GM12874 (cell line): ENCODE measurements at regions not wholly inside any gene's neighbourhood (a gene's known extent, or its start where the extent isn't known, plus 50 kb on each side); places are given as distances from the start of the nearest gene placed in this dataset.

Source experiments
- TF ChIP-seq, protein P1 (sequence below): IDR thresholded peaks from 2 replicates; pipeline ENCODE4 v1.5.1; 2011; ENCODE audit warnings: low read depth, mild to moderate bottlenecking, control low read depth, low read length, moderate library complexity; ENCODE audit not compliant: insufficient read depth

DNA sequence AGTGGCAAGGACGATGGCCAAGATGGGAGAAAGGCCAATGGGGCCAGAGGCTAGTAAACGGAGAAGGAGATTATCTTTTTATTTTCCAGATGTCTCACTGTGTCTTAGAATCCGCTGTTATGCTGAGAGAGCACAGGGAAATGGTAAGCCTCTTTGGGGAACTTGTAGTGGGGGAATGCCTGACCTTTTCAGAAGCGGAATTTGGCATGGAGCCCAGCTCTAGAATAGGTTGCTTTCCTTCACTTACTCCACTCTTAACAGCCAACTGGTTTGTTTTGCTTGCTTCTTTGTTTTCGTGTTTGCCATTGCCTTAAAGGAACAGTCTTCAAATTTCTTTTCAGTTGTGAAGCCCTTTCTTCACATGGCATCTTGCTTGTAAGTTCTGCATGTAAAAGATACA lies 316.2 kb upstream of the THRB start:
- TF ChIP-seq, protein P1, sequence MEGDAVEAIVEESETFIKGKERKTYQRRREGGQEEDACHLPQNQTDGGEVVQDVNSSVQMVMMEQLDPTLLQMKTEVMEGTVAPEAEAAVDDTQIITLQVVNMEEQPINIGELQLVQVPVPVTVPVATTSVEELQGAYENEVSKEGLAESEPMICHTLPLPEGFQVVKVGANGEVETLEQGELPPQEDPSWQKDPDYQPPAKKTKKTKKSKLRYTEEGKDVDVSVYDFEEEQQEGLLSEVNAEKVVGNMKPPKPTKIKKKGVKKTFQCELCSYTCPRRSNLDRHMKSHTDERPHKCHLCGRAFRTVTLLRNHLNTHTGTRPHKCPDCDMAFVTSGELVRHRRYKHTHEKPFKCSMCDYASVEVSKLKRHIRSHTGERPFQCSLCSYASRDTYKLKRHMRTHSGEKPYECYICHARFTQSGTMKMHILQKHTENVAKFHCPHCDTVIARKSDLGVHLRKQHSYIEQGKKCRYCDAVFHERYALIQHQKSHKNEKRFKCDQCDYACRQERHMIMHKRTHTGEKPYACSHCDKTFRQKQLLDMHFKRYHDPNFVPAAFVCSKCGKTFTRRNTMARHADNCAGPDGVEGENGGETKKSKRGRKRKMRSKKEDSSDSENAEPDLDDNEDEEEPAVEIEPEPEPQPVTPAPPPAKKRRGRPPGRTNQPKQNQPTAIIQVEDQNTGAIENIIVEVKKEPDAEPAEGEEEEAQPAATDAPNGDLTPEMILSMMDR = no peak

DNA sequence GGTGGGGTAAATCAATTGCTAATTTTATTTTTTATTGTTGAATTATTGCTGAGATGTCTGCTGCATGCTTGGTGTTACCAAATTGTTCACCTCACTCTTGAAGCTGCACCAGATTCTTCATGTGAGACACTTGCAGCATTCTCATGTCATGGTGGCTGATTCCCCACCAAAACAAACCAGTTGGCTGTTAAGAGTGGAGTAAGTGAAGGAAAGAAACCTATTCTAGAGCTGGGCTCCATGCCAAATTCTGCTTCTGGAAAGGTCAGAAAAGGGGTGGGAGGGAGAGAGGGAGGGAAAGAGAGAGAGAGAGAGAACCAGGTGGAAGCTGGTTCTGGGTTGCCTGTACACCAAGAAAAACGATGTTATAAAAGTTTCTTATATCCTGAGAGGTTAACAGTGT lies 317.5 kb upstream of the THRB start:
- TF ChIP-seq, protein P1 = no peak

DNA sequence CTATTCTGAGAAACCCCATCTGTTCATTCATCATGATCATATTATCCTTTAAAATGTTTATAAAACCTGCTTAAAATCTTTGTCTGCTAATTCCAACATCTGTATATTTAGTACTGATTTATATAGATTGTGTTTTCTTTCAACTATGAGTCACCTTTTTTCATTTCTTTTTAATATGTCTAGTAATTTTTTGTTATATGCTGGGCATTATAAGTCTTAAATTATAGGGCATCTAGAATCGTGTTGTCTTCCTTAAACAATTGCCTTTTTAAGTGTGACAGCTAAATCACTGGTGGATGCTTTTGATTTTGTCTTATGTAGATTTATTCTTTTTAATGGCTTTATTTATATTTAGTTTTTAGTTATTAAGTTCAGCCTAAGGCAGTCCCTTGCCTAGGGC lies 323.4 kb upstream of the THRB start:
- TF ChIP-seq, protein P1 = no peak

DNA sequence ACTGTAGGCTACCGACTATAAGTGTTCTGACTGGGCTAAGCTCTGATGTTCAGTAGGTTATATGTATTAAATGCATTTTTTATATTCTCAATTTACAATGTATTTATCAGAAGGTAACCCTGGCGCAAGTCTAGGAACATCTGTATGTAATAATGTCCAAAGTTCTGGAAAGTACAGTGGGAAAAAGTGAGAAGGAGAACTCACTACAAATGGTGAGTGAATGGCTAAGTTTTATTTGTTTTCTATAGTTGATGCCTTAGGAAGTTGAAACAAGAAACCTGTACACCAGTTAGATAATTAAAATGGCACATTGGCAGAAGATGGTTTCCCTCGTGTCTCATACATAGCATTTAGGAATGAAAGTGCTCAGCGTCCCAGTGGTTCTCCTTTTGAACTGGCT lies 333.4 kb upstream of the THRB start:
- TF ChIP-seq, protein P1 = no peak

DNA sequence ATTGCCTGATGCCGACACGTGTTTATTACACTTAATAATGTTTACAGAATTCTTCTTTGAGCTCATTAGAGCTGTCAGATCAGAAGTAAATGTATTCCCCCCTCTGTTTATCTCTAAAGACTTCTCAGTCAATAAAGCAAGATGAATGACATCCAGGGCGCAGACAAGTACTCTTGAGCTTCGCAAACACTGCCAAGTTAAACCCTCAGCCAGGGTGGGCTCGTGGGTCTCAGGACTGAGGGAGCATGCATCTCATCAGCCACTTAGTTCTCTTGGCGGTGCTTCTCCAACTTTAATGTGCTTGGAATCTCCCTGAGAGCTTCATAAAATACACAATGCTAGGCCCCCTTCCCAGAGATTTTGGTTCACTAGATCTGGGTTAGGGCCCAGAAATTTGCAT lies 333.9 kb upstream of the THRB start:
- TF ChIP-seq, protein P1 = no peak

DNA sequence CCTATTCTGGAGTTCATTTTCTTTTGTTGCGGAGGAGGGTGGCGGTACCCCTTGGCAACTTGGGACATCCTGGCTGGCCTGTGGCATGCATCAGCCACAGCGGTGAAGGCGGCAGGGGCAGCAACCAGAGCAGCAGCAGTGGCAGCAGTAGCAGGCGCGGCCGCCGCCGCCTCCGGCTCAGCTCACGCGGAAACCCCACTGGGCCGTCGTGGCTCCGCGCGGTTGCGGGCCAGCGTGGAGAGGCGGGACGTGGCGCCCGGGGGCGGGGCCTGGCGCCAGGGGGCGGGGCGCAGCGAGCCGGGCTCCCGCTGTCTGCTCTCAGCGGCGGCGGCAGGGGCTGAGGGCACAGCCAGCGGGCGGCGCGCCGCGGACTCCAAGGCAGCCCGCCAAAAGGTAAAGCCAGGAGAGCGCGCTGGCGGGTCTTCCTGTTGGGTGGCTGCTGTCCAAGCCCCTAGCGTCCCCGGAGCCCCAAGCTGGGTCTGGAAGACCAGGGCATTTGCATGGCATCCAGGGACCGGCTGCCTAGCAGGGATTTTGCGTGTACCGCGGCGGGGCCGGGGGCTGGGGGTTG lies 334.4 kb upstream of the THRB start:
- TF ChIP-seq, protein P1 = no peak

DNA sequence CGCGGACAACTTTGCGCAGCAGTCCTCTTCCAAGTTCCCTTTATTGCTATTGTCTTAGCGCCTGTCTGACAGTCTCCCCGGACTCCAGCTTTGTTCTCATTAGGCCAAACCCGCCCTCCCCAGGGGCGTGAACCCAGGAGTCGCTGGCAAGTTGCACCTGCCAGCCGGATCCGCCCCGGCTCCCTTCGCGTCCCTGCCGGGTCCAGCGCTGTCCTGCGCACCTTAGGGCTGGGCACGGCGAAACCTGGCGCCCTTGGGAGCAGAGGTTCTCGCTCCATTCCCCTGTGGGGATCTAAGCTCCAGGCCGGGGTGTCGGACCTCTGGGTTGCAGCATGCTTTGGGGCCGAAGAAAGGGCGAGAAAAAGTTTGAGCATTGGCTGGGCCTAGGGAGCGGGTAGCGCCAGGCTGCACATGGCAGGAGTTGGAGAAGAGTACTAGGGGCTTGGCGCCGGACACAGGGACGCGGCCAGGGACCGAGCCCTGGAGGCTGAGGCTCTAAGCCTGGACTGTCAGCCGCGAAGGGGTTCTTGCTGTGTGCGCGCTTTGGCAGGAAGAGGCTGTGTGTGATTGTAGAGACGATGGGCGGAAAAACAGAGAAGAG lies 335.1 kb upstream of the THRB start:
- TF ChIP-seq, protein P1 = no peak
